ENCODE measurements at regions not wholly inside any gene's neighbourhood (a gene's known extent, or its start where the extent isn't known, plus 50 kb on each side); places are given as distances from the start of the nearest gene placed in this dataset.

- H3K4me1 ChIP-seq, result no peaks in the 10 kb centered on the region
- H3K4me3 ChIP-seq, result no peak overlapping the region
- no peak overlapping the region for H3K27ac ChIP-seq
- TF ChIP-seq POLR2AphosphoS5 (IDR thresholded peaks at IDR 0.05) (no peak), EP300 (IDR thresholded peaks at IDR 0.05) (no peak), POLR2A (IDR thresholded peaks at IDR 0.05) (no peak)
- TF ChIP-seq, protein P1, sequence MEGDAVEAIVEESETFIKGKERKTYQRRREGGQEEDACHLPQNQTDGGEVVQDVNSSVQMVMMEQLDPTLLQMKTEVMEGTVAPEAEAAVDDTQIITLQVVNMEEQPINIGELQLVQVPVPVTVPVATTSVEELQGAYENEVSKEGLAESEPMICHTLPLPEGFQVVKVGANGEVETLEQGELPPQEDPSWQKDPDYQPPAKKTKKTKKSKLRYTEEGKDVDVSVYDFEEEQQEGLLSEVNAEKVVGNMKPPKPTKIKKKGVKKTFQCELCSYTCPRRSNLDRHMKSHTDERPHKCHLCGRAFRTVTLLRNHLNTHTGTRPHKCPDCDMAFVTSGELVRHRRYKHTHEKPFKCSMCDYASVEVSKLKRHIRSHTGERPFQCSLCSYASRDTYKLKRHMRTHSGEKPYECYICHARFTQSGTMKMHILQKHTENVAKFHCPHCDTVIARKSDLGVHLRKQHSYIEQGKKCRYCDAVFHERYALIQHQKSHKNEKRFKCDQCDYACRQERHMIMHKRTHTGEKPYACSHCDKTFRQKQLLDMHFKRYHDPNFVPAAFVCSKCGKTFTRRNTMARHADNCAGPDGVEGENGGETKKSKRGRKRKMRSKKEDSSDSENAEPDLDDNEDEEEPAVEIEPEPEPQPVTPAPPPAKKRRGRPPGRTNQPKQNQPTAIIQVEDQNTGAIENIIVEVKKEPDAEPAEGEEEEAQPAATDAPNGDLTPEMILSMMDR (IDR thresholded peaks at IDR 0.05), result no peak
- H3K27me3 ChIP-seq, result no peaks in the 10 kb centered on the region
- H3K36me3 ChIP-seq, result no peaks in the 10 kb centered on the region
- H3K9me3 ChIP-seq, result no peaks in the 10 kb centered on the region
- DNase-seq, result no peak
- 73 to 85% methylated on average over 8 of the region's 8 CpGs for WGBS, 2 donors
- intact Hi-C loops (cut with DNase I), result no loop called here
These were observed 536.0 kb upstream of the PRKX start for GRCh38 chrX:4249401-4249800.

DNA sequence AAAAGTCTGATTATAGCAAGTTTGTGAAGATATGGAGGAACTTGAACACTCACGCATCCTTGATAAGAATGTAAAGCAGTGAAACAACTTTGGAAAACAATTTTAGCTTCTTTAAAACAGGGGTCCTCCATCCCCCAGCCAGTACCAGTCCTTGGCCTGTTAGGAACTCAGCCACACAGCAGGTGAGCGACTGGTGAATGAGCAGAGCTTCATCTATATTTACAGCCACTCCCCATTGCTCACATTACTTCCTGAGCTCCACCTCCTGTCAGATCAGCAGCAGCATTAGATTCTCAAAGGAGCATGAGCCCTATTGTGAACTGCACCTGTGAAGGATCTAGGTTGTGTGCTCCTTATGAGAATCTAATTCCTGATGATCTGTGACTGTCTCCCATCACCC, 530.3 kb upstream of the PRKX start:
- Histone ChIP-seq H3K27ac (no peak overlapping the region), H3K4me1 (no peaks in the 10 kb centered on the region), H3K4me3 (no peak overlapping the region), H3K9me3 (no peaks in the 10 kb centered on the region), H3K27me3 (no peaks in the 10 kb centered on the region), H3K36me3 (no peaks in the 10 kb centered on the region)
- TF ChIP-seq EP300 (IDR thresholded peaks at IDR 0.05), result no peak
- TF ChIP-seq POLR2AphosphoS5 (IDR thresholded peaks at IDR 0.05), result no peak
- TF ChIP-seq, protein P1 (IDR thresholded peaks at IDR 0.05), result no peak
- TF ChIP-seq POLR2A (IDR thresholded peaks at IDR 0.05), result no peak
- WGBS, 2 donors, result 13 to 89% methylated on average over 2 of the region's 2 CpGs
- intact Hi-C loops (cut with DNase I), result no loop called here
- no peak for DNase-seq

DNA sequence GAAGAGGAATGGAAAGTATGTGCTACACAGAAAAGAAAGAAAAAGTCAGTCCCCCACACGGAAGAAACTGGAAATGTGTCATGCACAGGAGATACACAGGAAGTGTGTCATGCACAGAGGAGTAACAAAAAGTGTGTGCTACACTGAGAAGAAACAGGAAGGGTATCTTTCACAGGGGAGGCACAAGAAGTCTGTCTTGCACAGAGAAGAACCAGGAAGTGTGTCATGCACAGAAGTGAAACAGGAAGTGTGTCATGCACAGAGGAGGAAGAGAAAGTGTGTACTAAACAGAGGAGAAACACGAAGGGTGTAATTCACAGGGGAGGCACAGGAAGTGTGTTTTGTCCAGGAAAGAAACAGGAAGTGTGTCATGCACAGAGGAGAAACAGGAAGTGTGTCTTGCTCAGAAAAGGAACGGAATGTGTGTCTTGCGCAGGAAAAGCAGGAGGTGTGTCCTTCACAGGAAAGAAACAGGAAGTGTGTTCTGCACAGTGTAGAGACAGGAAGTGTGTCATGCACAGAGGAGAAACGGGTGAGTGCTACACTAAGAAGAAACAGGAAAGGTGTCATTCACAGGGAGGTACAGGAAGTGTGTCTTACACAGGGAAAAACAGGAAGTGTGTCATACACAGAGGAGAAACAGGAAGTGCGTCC, 527.2 kb upstream of the PRKX start:
- H3K36me3 ChIP-seq, result no peaks in the 10 kb centered on the region
- no peak overlapping the region for H3K4me3 ChIP-seq
- intact Hi-C loops (cut with DNase I), result no loop called here
- DNase-seq, result no peak
- TF ChIP-seq, protein P1 (IDR thresholded peaks at IDR 0.05), result no peak
- no peak for TF ChIP-seq EP300 (IDR thresholded peaks at IDR 0.05)
- no peak for TF ChIP-seq POLR2AphosphoS5 (IDR thresholded peaks at IDR 0.05)
- no peaks in the 10 kb centered on the region for H3K27me3 ChIP-seq
- no peaks in the 10 kb centered on the region for H3K4me1 ChIP-seq
- WGBS, 2 donors, result 56 to 81% methylated on average over 6 of the region's 6 CpGs
- H3K9me3 ChIP-seq, result no peaks in the 10 kb centered on the region
- H3K27ac ChIP-seq, result no peak overlapping the region

DNA sequence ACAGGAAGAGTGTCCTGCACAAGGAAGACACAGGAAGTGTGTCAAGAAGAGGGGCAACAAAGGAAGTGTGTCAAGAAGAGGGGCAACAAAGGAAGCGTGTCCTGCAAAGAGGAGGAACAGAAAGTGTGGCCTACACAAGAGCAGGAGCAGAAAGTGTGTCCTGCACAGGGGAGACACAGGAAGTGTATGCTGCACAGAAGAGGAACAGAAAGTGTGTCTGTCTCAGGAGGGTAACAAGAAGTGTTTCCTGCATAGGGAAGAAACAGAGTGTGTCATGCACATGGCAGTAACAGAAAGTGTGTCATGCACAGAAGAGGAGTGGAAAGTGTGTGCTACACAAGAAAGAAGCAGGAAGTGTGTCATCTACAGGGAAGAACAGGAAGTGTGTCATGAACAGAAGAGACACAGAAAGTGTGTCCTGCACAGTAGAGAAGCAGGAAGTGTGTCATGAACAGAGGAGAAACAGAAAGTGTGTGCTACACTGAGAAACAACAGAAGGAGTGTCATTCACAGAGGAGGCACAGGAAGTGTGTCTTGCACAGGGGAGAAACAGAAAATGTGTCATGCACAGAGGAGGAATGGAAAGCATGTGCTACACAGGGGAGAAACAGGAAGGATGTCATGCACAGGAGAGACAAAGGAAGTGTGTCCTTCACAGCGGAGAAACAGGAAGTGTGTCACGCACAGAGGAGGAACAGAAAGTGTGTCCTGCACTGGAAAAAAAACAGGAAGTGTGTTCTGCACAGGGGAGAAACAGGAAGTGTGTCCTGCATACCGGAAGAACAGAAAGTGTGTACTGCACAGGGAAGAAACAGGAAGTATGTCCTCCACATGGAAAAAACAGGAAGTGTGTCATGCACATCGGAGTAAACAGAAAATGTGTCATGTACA, 526.4 kb upstream of the PRKX start:
- Histone ChIP-seq H3K9me3 (no peaks in the 10 kb centered on the region), H3K27me3 (no peaks in the 10 kb centered on the region), H3K4me3 (no peak overlapping the region), H3K27ac (no peak overlapping the region), H3K4me1 (no peaks in the 10 kb centered on the region), H3K36me3 (no peaks in the 10 kb centered on the region)
- no peak for TF ChIP-seq POLR2AphosphoS5 (IDR thresholded peaks at IDR 0.05)
- TF ChIP-seq EP300 (IDR thresholded peaks at IDR 0.05), result no peak
- TF ChIP-seq, protein P1 (IDR thresholded peaks at IDR 0.05), result no peak
- no peak for TF ChIP-seq POLR2A (IDR thresholded peaks at IDR 0.05)
- intact Hi-C loops (cut with DNase I), result no loop called here
- WGBS, 2 donors, result 59 to 72% methylated on average over 5 of the region's 5 CpGs
- DNase-seq, result no peak

Data from sigmoid colon (tissue), 6 donors.